Karpas-422 (cell line): ENCODE measurements at regions not wholly inside any gene's neighbourhood (a gene's known extent, or its start where the extent isn't known, plus 50 kb on each side); places are given as distances from the start of the nearest gene placed in this dataset.

ENCODE experiments used
- DNase-seq: peaks from one replicate; pipeline ENCODE4 v3.0.0-alpha.2; 2015
- H2AFZ ChIP-seq: fragments of 200-600 bp; sonication (generic); 2 replicates; pipeline ENCODE4 v1.6.1; 2014; ENCODE audit warnings: antibody characterized with exemption, low read length, mixed read lengths
- H3K27ac ChIP-seq: fragments of 200-600 bp; sonication (generic); 2 replicates; pipeline ENCODE4 v1.5.1; 2014; ENCODE audit warnings: mild to moderate bottlenecking, low read length, moderate library complexity
- H3K27me3 ChIP-seq: fragments of 200-600 bp; sonication (generic); 2 replicates; pipeline ENCODE4 v1.6.1; 2014; ENCODE audit warnings: low read length, mixed read lengths
- H3K36me3 ChIP-seq: fragments of 200-600 bp; sonication (generic); 2 replicates; pipeline ENCODE4 v1.6.1; 2014; ENCODE audit warnings: low read length, mixed read lengths; ENCODE audit not compliant: insufficient read depth
- H3K4me1 ChIP-seq: fragments of 200-600 bp; sonication (generic); 2 replicates; pipeline ENCODE4 v1.6.1; 2014; ENCODE audit warnings: mild to moderate bottlenecking, low read length, mixed read lengths
- H3K4me2 ChIP-seq: fragments of 200-600 bp; sonication (generic); 2 replicates; pipeline ENCODE4 v1.6.1; 2014; ENCODE audit warnings: low read length, low read depth, mild to moderate bottlenecking; ENCODE audit not compliant: poor library complexity, severe bottlenecking
- H3K4me3 ChIP-seq: fragments of 200-600 bp; sonication (generic); 2 replicates; pipeline ENCODE4 v1.5.1; 2014; ENCODE audit warnings: mild to moderate bottlenecking, antibody characterized with exemption, low read length, mixed read lengths
- H3K79me2 ChIP-seq: fragments of 200-600 bp; sonication (generic); 2 replicates; pipeline ENCODE4 v1.6.1; 2014; ENCODE audit warnings: mild to moderate bottlenecking, low read length, mixed read lengths
- H3K9ac ChIP-seq: fragments of 200-600 bp; sonication (generic); 2 replicates; pipeline ENCODE4 v1.6.0; 2014; ENCODE audit warnings: low read length
- H3K9me2 ChIP-seq: fragments of 200-600 bp; sonication (generic), shearing (Covaris generic); replicated peaks from 2 replicates; pipeline ENCODE4 v1.6.0; 2014; ENCODE audit warnings: mild to moderate bottlenecking, low read length, moderate library complexity; ENCODE audit not compliant: insufficient read depth
- H3K9me3 ChIP-seq: fragments of 300-700, 200-600 bp; sonication (generic); 2 replicates; pipeline ENCODE4 v1.6.1; 2014; ENCODE audit warnings: low read length, mixed read lengths
- H4K20me1 ChIP-seq: fragments of 200-600 bp; sonication (generic); 2 replicates; pipeline ENCODE4 v1.6.1; 2014; ENCODE audit warnings: mild to moderate bottlenecking, antibody characterized with exemption, low read length, low read depth; ENCODE audit not compliant: insufficient read depth

DNA sequence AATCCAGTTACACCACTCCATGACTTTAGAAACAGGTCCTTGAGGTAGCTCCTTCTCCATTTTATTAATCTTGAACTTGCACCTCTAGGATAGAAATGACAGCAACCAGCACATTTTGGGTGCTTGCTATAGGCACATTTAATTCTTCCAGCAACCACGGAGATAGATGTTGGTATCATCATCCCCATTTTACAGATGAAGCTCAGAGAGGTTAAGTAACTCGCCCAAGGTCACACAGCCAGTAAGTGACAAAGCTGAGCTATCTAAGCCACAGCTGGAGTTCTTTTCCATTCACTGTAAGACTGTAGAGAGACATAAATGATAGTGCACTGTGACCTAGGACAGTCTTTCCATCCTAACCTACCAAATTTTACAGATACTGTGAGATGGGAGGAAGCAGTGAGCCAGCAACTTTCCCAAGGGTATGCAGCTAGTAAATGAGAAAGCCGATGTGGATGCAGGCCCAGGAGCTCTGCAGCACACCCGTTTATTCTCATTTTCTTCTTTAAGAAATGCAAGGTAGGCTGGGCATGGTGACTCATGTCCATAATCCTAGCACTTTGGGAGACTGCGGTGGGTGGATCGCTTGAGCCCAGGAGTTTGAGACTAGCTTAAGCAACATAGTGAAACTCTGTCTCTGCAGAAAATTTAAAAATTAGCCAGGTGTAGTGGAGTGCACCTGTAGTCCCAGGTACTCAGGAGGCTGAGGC is 103.2 kb downstream of the TBX5 start:
- H3K4me3 ChIP-seq = no peak overlapping the region
- H4K20me1 ChIP-seq = no peaks in the 10 kb centered on the region
- no peaks in the 10 kb centered on the region for H3K27me3 ChIP-seq
- no peaks in the 10 kb centered on the region for H3K36me3 ChIP-seq
- H2AFZ ChIP-seq = no peak overlapping the region
- no peaks in the 10 kb centered on the region for H3K9me3 ChIP-seq
- H3K27ac ChIP-seq = no peak overlapping the region
- H3K4me2 ChIP-seq = no peak overlapping the region
- no peak for DNase-seq
- H3K9me2 ChIP-seq = no peaks in the 10 kb centered on the region
- H3K4me1 ChIP-seq = no peaks in the 10 kb centered on the region
- no peak overlapping the region for H3K9ac ChIP-seq
- no peaks in the 10 kb centered on the region for H3K79me2 ChIP-seq

DNA sequence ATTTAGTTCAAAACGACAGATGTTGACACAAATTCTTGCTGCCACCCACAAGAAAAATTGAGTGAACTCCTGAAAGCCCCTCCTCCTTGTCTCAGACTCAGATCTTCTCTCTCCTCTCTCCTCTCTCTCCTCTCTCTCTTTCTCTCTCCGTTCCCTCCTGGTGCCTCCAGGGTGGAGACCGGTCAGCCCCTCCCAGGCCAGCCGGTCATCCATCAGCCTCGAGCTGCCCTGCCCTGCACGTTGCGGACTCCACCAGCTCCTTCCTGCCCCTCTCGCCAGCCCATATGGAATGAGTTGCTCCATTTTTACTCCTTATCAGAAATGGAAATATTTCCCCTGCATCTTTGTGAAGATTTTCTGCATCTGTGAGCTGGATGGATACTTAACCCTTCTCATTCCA is 103.8 kb downstream of the TBX5 start:
- Histone ChIP-seq H3K27me3 (no peaks in the 10 kb centered on the region), H3K4me1 (no peaks in the 10 kb centered on the region), H4K20me1 (no peaks in the 10 kb centered on the region), H3K36me3 (no peaks in the 10 kb centered on the region), H2AFZ (no peak overlapping the region), H3K9ac (no peak overlapping the region), H3K9me2 (no peaks in the 10 kb centered on the region), H3K4me2 (no peak overlapping the region), H3K79me2 (no peaks in the 10 kb centered on the region), H3K27ac (no peak overlapping the region), H3K4me3 (no peak overlapping the region), H3K9me3 (no peaks in the 10 kb centered on the region)
- DNase-seq = no peak

GRCh38 chr12:114294303-114294685 is 111.7 kb downstream of the TBX5 start:
- Histone ChIP-seq H3K4me3 (no peak overlapping the region), H3K9ac (no peak overlapping the region)

GRCh38 chr12:114293571-114294302 is 112.2 kb downstream of the TBX5 start:
- H3K27ac ChIP-seq = no peak overlapping the region
- no peaks in the 10 kb centered on the region for H4K20me1 ChIP-seq
- DNase-seq = no peak
- H3K9me2 ChIP-seq = no peaks in the 10 kb centered on the region
- no peak overlapping the region for H2AFZ ChIP-seq
- no peak overlapping the region for H3K4me2 ChIP-seq
- H3K27me3 ChIP-seq = 0 out of 2 replicates have a peak, but pooled peaks cover 3% of the 10 kb centered on the region
- no peak overlapping the region for H3K4me3 ChIP-seq
- H3K9me3 ChIP-seq = no peaks in the 10 kb centered on the region
- H3K79me2 ChIP-seq = no peaks in the 10 kb centered on the region
- H3K36me3 ChIP-seq = no peaks in the 10 kb centered on the region
- H3K4me1 ChIP-seq = no peaks in the 10 kb centered on the region
- H3K9ac ChIP-seq = no peak overlapping the region

More at GRCh38 chr12:114294303-114294685, 111.7 kb downstream of the TBX5 start:
- no peak overlapping the region for H2AFZ ChIP-seq
- H3K4me1 ChIP-seq = no peaks in the 10 kb centered on the region
- H3K36me3 ChIP-seq = no peaks in the 10 kb centered on the region
- H3K9me2 ChIP-seq = no peaks in the 10 kb centered on the region
- no peak overlapping the region for H3K4me2 ChIP-seq
- H4K20me1 ChIP-seq = no peaks in the 10 kb centered on the region
- H3K27me3 ChIP-seq = 0 out of 2 replicates have a peak, but pooled peaks cover 3% of the 10 kb centered on the region
- no peaks in the 10 kb centered on the region for H3K9me3 ChIP-seq
- DNase-seq = no peak
- no peaks in the 10 kb centered on the region for H3K79me2 ChIP-seq
- H3K27ac ChIP-seq = no peak overlapping the region

- H2AFZ ChIP-seq = no peak overlapping the region
- no peak for DNase-seq
These were observed 112.9 kb downstream of the TBX5 start for GRCh38 chr12:114293073-114293472.

GRCh38 chr12:114291389-114292060 is 114.4 kb downstream of the TBX5 start:
- no peak overlapping the region for H2AFZ ChIP-seq
- H3K79me2 ChIP-seq = no peaks in the 10 kb centered on the region
- no peaks in the 10 kb centered on the region for H3K9me2 ChIP-seq
- no peak overlapping the region for H3K4me2 ChIP-seq
- H3K9me3 ChIP-seq = no peaks in the 10 kb centered on the region
- no peaks in the 10 kb centered on the region for H4K20me1 ChIP-seq
- H3K27me3 ChIP-seq = 0 out of 2 replicates have a peak, but pooled peaks cover 3% of the 10 kb centered on the region
- no peak overlapping the region for H3K4me3 ChIP-seq
- H3K36me3 ChIP-seq = no peaks in the 10 kb centered on the region
- DNase-seq = no peak
- H3K4me1 ChIP-seq = no peaks in the 10 kb centered on the region
- no peak overlapping the region for H3K9ac ChIP-seq
- H3K27ac ChIP-seq = no peak overlapping the region

More at GRCh38 chr12:114293073-114293472, 112.9 kb downstream of the TBX5 start:
- no peak overlapping the region for H3K27ac ChIP-seq
- no peaks in the 10 kb centered on the region for H3K36me3 ChIP-seq
- H3K4me1 ChIP-seq = no peaks in the 10 kb centered on the region
- H3K4me3 ChIP-seq = no peak overlapping the region
- no peaks in the 10 kb centered on the region for H3K9me2 ChIP-seq
- H3K9ac ChIP-seq = no peak overlapping the region
- no peak overlapping the region for H3K4me2 ChIP-seq
- H3K79me2 ChIP-seq = no peaks in the 10 kb centered on the region
- no peaks in the 10 kb centered on the region for H3K9me3 ChIP-seq
- no peaks in the 10 kb centered on the region for H4K20me1 ChIP-seq
- H3K27me3 ChIP-seq = 0 out of 2 replicates have a peak, but pooled peaks cover 3% of the 10 kb centered on the region

GRCh38 chr12:114287821-114288525 is 118.0 kb downstream of the TBX5 start:
- Histone ChIP-seq H2AFZ (no peak overlapping the region), H3K27ac (no peak overlapping the region), H3K36me3 (no peaks in the 10 kb centered on the region), H3K4me1 (no peaks in the 10 kb centered on the region), H3K9ac (no peak overlapping the region), H3K79me2 (no peaks in the 10 kb centered on the region), H3K4me2 (no peak overlapping the region), H4K20me1 (no peaks in the 10 kb centered on the region), H3K4me3 (no peak overlapping the region), H3K9me3 (no peaks in the 10 kb centered on the region), H3K27me3 (no peaks in the 10 kb centered on the region), H3K9me2 (no peaks in the 10 kb centered on the region)
- DNase-seq = no peak

- H3K4me2 ChIP-seq = no peak overlapping the region
- no peaks in the 10 kb centered on the region for H3K9me3 ChIP-seq
- no peak overlapping the region for H2AFZ ChIP-seq
- no peaks in the 10 kb centered on the region for H3K4me1 ChIP-seq
- no peaks in the 10 kb centered on the region for H4K20me1 ChIP-seq
- H3K9ac ChIP-seq = no peak overlapping the region
- no peaks in the 10 kb centered on the region for H3K9me2 ChIP-seq
- no peak for DNase-seq
- no peaks in the 10 kb centered on the region for H3K79me2 ChIP-seq
- no peak overlapping the region for H3K27ac ChIP-seq
- no peak overlapping the region for H3K4me3 ChIP-seq
- no peaks in the 10 kb centered on the region for H3K36me3 ChIP-seq
- H3K27me3 ChIP-seq = no peaks in the 10 kb centered on the region
These were observed 119.8 kb downstream of the TBX5 start for GRCh38 chr12:114286145-114286544.
